DMS53 (cell line): ENCODE measurements at regions not wholly inside any gene's neighbourhood (a gene's known extent, or its start where the extent isn't known, plus 50 kb on each side); places are given as distances from the start of the nearest gene placed in this dataset.

Experiments used
- DNase-seq: peaks from one replicate; lab custom pipeline; 2025; lab: John Stamatoyannopoulos, UW

GRCh38 chr22:47811971-47812370 lies 1049.5 kb downstream of the TBC1D22A start:
- no peak for DNase-seq

- no peak for DNase-seq
Measured at GRCh38 chr22:47810505-47811500, 1048.4 kb downstream of the TBC1D22A start.

GRCh38 chr22:47808886-47809620 lies 1046.6 kb downstream of the TBC1D22A start:
- DNase-seq, result no peak

GRCh38 chr22:47808236-47808635 lies 1045.8 kb downstream of the TBC1D22A start:
- no peak for DNase-seq

- DNase-seq, result no peak
Measured at GRCh38 chr22:47807506-47807905, 1045.1 kb downstream of the TBC1D22A start.

- DNase-seq, result no peak
Measured at GRCh38 chr22:47806894-47807293, 1044.4 kb downstream of the TBC1D22A start.

- DNase-seq, result no peak
Measured at GRCh38 chr22:47805394-47805935, 1043.0 kb downstream of the TBC1D22A start.

- no peak for DNase-seq
Measured at GRCh38 chr22:47804281-47804680, 1041.8 kb downstream of the TBC1D22A start.

- no peak for DNase-seq
Measured at GRCh38 chr22:47802421-47802820, 1040.0 kb downstream of the TBC1D22A start.

- DNase-seq, result no peak
Measured at GRCh38 chr22:47801541-47802245, 1039.2 kb downstream of the TBC1D22A start.

GRCh38 chr22:47798229-47798628 lies 1035.8 kb downstream of the TBC1D22A start:
- DNase-seq, result no peak

- no peak for DNase-seq
Measured at GRCh38 chr22:47797342-47797945, 1035.0 kb downstream of the TBC1D22A start.

GRCh38 chr22:47796128-47796908 lies 1033.9 kb downstream of the TBC1D22A start:
- DNase-seq, result no peak

GRCh38 chr22:47795477-47796127 lies 1033.2 kb downstream of the TBC1D22A start:
- no peak for DNase-seq

- DNase-seq, result no peak
Measured at GRCh38 chr22:47794851-47795250, 1032.4 kb downstream of the TBC1D22A start.

- no peak for DNase-seq
Measured at GRCh38 chr22:47793304-47794101, 1031.1 kb downstream of the TBC1D22A start.

GRCh38 chr22:47789171-47789570 lies 1026.7 kb downstream of the TBC1D22A start:
- no peak for DNase-seq

GRCh38 chr22:47788461-47788860 lies 1026.0 kb downstream of the TBC1D22A start:
- DNase-seq, result no peak

- DNase-seq, result no peak
Measured at GRCh38 chr22:47787501-47788227, 1025.2 kb downstream of the TBC1D22A start.
